ENCODE measurements at regions not wholly inside any gene's neighbourhood (a gene's known extent, or its start where the extent isn't known, plus 50 kb on each side); places are given as distances from the start of the nearest gene placed in this dataset.

- TF ChIP-seq CTCF (IDR thresholded peaks at IDR 0.05) (no peak), POLR2A (IDR thresholded peaks at IDR 0.05) (no peak)
Observed at GRCh38 chr18:61664419-61665084, 228.3 kb downstream of the RNF152 start.
